Astrocyte of the hippocampus (primary cell): ENCODE measurements at regions not wholly inside any gene's neighbourhood (a gene's known extent, or its start where the extent isn't known, plus 50 kb on each side); places are given as distances from the start of the nearest gene placed in this dataset.
A peak's percentile ranks its signal among the peaks of the same experiment; 100 is the strongest.

Experiments
- DNase-seq: peaks from one replicate; pipeline ENCODE4 v3.0.0; 2011; ENCODE audit warnings: low read depth, low spot score

DNA sequence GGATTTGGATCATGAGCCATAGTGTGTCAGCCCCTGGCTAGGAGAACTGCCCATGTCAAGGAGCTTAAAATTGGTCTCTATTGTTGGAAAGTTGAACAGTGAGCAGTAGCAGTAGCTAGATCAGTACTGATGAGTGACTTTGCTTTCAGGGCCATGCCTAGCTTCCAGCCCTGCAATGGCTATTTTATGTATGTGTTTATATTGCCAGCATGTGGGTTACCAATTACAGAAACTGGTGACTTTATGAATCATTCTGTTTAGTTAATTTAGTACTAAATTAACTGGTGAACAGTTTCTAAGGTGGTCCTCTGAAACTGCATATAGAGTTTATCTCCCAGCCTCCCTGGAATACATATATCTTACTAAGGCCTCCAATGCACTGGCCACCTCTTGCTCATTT is 908.1 kb upstream of the ALCAM start:
- DNase-seq, result no peak

DNA sequence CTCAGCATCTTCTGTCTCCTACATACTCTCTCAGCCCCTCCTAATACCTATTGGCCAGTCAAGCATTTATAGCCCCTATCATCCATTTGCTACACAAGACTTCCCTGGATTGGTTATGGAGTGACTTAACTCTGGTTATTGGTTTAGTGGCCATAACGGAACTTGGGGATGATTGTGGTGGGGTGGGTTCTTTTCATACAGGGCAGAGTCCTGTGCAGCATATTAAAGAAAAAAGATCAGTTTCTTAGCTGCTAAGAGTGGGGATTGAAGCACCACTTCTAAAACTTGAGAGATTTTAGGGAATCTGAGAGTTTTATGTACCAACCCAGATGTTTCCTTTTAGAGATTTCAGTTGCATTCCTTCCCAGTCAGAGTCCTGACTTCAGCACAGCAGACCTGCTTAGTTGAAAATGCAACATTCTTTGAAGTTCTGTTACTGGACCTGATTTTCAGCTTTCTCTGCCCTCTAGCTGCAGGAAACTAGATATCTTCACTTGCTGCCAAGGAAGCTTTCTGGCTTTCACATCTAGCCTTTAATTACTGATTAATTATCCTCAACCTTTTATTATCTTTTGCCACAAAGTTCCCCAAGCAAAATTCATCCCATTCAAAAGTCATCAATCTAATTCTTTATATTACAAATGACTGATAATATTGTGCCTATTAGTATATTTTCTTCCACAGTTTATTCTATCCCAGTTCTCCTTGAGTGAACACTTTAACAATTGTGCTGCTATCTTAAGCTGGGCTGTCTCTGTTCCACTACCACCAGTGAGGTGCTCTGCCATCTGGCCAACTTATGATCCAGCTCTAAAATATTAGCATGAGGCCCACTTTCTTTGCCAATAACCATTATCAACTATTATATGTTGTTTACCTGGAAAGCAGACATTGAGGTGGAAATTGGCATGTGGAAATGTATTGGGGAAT is 906.0 kb upstream of the ALCAM start:
- peak; percentile 56 for DNase-seq

DNA sequence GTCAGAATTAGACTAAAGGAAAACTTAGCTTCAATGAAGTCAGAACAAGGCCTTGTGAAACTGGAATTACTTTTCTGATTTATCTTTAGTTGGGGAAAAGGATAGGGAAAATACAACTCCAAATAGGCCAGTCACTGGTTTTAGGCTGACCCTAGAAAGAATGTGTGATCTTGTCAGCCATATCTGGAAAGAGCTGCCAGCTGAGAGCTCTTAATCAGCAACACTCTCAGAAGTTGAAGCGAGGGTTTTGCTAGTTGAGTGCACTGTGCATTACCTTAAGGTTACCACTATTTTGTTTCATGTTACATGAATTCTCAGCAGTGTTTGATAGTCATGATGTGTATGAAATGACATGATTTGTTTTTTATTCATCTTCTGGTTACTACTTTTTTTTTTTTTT is 905.3 kb upstream of the ALCAM start:
- no peak for DNase-seq

DNA sequence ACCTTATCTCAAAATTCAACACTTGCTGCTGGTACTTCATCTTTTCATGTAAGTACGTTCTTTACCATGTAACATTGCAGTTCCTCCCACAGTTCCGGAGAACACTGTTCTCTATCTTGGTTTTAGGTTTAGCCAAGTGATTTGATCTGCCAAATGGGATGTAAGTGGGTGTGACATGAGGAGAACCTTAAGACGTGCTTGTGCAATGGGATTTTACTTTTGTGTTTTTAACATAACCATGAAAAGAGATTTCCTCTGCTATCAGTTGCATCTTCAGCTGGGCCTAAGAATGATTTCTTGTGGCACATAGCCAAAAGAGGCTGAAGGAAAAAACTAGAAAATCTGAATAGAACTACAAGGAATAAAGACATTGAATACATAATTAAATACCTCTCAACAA is 894.5 kb upstream of the ALCAM start:
- no peak for DNase-seq

DNA sequence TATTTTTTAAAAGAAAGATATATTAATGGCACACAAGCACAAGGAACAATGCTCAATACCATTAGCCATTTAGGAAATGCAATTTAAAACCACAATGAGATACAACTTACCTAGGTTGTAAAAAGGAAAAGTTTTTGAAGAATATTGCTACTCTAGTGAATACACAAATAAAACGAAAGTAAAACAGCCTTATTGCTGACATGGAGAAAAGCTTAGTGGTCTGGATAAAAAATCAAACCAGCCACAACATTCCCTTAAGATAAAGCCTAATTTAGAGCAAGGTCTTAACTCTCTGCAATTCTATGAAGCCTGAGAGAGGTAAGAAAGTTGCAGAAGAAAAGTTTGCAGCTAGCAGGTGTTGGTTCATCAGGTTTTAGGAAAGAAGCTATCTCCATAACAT is 892.7 kb upstream of the ALCAM start:
- no peak for DNase-seq

DNA sequence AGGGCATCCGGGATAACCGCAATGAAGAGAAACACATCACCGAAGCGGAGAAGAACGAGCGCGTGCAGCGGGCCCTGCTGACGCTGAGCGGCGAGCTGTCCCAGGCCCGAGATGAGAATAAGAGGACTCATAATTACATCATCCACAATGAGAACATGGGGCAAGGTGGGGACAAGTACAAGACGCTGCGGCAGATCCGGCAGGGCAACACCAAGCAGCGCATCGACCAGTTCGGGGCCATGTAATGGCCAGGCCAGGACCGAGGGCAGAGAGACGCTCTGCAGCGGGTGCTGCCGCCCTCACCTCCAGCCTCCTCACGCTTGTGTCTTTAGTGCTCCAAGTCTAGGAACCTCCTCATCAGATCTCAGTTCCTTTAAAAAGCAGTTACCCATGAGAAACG is 863.7 kb upstream of the ALCAM start:
- DNase-seq, result no peak

DNA sequence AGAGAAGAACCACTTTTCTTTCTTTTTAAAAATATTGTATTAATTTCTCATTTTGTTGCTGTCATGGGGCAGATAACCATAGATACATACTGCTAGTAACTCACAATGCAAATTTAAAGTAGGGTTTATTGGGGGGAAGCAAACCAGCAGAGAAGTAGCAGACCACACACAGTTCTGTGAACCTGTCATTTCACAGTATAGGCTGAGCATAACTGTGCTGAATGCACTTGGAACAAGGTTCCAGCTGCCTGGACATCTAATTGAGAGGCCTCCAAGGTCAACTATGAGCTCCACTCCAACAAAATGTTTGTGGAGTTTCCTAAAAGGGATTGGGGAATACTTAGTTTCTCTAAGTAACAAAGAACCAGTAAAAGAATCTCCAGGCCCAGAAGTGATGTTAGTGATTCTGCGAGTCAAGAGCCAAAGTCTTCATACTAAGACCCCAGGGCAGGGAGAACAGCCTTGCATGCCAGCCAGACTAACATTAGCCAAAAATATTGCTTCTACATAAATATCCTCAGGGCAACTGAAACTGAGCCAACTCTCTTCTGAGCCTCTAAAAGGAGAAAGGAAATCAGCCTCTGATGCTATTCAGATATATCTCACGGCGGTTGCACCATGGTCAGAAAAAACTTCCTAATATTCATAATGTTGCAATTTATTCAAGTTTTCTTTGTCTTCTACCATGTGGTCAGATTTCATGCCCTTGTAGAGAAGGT is 856.4 kb upstream of the ALCAM start:
- DNase-seq, result no peak

DNA sequence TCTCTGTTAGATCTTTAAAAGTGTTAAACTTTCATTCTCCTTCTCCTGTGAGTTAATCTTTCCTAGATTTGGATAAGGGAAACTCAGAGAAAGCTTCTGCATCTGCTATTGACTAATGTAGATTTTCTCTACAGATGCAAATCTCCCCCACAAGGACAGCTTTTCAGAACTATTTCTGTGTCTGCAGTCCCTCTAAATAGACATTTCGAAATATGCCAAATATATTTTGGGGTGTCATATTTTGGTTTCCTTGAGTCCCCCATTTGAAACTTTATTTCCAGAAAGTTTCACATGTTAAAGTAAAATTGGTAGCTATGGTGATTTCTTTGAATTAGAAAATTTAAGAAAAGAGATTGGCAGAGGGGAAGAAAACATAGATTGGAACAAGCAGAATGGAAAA is 852.3 kb upstream of the ALCAM start:
- DNase-seq, result no peak

DNA sequence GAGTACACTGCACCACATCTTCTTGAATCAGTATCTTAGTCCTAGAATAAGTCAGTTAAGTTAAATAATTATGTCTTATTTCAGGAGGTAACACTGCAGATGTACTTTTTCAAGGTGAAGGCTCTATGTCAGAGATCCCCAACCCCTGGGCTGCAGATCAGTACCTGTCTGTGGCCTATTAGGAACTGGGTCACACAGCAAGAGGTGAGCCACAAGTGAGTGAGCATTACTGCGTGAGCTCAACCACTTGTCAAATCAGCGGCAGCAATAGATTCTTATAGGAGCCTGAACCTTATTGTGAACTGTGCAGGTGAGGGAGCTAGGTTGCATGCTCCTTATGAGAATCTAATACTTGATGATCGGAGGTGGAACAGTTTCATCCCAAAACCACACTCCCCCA is 851.9 kb upstream of the ALCAM start:
- DNase-seq, result no peak

DNA sequence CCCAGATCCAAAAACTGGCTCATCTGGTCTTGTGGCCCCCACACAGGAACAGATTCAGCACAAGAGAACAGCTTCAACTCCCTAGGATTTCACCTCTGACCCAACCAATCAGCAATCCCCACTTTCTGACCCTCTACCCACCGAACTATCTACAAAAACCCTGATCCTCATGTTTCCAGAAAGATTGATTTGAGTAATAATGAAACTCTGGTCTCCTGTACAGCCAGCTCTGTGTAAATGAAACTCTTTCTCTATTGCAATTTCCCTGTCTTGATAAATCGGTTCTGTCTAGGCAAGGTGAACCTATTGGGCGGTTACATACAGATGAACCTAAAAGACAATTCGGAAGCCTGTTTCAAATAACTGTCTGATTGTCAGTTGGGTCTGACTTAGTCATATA is 847.6 kb upstream of the ALCAM start:
- no peak for DNase-seq

DNA sequence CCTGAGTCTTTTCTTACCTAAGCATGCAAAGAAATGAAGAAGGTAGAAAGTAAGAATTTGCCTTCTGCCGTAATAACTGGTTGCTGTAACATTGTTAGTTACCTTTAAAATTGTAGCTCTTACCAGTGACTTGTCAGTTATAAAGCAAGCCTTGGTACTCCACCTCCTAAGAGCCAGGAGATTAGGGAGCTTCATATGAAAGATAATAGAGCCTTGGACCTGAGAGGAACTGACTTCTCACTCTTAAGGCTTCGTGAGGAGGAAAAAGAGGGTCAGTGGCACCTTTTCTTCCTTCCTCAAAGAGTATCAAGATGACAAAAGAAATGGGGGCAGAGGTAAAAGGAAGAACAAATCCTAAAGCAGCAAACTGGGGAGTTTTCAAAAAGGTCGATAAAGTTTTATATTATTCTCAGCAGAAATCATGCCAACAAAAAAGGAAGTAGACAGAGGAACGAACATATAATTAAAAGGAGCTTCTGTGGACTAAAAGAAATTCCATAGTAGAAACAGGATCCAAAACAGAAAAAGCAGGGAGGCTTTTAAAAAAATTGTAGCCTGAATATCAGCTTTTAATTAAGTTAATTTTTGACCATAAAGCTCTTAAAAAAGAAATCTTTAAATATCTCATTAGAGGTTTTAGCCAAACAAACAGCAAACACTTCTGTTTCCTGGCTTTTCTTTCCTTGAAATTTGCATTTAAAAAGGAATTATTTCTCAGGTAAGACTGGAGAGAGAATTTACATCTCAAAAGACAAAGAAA is 847.1 kb upstream of the ALCAM start:
- DNase-seq, result no peak

DNA sequence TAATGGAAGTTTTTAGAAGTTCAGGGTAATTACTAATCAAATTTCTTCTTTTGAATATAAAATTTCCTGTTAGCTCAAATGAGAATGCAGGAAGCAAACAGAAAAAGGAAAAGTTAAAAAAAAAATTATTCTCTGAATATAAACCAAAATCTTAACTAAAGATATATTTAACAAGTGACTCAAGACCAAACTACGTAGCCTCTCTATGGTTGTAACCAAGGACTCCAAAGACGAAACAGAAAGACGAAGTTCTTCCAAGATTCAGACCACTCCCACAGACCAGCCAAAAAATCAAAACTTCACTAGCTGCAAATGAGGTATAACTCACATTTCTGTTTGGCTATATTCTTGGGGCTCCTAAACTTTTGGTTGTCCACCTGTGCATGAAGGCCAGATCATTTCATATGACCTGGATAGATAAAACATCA is 846.5 kb upstream of the ALCAM start:
- peak; percentile 7 for DNase-seq

DNA sequence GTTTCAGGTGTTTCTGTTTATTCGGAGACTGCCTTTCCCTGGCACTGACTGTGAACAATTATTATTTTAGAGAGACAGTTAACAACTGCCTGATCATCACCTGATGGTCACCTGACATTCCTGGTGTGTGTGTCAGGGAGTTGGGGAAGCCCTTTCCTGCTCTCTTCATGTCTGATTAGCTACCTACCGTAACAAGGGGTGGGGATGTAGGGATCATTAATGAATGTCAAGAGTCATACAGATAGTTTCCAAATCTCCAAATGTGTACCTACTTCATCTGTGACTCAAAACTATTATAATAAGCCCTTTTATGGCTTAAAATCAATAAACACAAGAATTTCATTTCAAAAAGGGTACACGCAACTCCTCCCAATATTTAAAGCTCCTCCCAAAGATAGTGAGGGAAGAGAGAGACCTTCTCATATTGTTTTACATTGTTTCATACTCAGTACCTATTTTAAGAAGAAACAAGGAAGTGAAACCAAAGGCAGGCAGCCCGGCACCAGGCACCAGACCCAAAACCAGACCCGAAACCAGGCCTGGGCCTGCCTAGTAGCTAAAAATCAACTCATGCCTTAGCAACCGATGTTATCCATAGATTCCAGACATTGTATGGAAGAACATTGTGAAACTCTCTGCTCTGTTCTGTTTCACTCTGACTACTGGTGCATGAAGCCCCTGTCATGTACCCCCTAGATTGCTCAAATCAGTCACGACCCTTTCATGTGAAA is 844.9 kb upstream of the ALCAM start:
- no peak for DNase-seq

DNA sequence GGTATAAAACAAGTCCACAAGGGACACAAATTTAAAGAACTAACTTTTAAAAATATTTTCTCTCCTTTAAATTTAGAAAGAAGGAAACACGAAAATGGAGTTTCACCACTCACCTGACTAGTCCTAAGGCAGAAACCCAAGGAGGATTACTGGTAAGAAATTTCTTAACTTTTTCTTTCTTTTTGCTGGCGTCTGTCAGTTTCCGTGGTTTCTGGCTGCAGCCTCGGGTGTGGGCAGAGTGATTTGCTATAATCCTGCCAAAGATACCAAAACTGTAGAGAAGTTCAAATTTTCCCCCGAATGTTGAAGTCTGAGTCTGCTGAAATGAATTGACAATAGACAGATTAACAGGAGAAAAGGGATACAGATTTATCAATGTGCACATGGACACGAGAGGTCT is 843.6 kb upstream of the ALCAM start:
- peak; percentile 21 for DNase-seq

DNA sequence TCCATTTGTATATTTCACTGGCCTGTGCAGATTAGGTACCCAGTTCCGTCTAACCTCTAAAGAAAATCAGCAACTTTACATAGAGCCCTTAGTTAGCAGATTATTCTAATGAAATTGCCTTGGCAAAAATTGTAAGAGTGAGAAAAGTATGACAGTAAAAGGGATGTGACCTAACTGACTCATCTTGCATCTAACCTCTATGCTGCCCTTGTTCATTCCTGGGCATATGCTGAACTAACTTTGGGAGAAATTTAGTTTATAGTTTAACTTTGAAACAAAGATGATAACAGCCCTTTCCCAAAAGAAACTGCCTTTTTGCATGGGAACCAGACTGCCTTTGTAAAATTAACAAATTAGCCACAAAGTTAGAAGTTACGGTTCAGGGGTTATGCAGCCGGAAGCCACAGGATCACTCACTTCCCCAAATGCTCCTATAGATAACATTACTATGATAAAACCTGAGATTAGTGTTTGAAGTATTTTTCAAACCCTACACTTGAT is 839.8 kb upstream of the ALCAM start:
- DNase-seq, result no peak

DNA sequence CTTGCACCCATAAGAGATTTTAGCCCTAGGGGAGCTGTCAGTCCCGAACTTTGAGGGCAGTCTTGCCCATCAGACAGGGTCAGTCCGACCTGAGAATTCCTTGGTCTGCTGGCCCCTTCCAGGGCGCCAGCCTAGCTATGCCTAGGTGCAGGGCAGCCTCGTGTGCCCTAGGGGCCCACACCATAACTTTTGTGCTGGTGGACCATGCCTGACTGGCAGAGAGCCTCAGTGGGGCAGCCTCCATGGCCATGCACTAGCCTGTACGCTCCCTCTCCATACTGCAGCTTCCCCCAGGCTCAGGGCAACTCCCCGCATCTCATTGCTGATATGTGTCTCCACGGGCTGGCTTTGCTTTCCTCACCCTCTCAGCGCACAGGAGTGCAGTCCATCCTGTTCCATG is 835.8 kb upstream of the ALCAM start:
- no peak for DNase-seq

DNA sequence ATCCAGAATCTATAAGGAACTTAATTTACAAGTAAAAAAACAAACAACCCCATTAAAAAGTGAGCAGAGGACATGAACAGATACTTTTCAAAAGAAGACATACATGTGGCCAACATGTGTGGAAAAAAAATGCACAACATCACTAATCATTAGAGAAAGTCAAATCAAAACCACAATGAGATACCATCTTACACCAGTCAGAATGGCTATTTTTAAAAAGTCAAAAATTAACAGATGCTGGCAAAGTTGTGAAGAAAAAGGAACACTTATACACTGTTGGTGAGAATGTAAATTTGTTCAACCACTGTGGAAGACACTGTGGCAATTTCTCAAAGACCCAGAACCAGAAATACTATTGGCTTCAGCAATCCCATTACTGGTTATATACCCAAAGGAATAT is 830.0 kb upstream of the ALCAM start:
- DNase-seq, result no peak

DNA sequence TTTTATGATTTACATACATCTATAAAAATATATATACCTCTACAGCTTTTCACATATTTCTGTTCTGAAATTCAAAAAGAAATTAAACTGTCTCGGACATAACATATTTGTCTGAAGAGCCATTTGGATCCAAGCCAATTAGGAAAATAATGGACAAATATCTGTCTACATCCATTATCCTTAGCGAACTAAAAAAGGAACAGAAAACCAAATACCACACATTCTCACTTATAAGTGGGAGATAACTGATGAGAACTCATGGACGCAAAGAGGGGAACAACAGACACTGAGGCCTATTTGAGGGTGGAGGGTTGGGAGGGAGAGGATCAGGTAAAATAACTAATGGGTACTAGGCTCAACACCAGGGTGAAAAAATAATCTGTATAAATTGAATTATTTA is 829.4 kb upstream of the ALCAM start:
- DNase-seq, result no peak

DNA sequence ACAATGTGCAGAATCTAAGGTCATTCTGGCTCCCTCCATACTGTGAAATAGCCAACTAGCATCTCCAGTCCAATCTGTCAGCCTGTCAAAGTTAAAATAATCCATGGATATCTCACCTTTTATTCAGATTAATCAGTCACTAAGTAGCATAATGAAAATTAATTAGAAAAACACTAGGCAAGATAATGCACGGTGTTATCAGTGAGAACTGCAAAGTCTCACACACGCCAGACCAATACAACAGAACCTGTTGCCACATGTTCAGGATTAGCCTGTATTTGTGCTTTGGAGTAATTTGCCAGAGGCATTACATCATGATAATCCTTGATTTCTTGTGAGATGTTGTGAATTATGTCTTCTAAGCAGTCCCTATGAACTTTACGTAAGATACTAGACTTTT is 820.4 kb upstream of the ALCAM start:
- DNase-seq, result no peak

DNA sequence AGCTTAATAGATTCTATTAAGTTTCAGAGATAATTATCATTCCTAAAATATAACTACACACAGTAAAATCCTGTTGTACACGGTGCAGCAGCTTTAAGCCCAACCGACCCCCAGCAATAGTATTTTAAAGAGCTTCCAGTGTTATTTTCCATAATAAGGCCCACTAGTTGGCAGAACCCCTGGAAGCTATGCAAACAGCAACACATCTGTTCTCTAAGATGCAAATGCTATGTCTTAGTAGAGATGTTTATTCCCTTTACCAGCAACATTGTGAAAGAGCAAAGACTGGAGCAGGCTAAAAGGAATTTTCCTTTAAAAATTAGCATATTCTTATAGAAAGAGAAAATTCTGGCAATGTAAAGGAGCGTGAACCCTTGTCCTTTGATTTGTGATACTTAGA is 819.7 kb upstream of the ALCAM start:
- DNase-seq, result no peak

DNA sequence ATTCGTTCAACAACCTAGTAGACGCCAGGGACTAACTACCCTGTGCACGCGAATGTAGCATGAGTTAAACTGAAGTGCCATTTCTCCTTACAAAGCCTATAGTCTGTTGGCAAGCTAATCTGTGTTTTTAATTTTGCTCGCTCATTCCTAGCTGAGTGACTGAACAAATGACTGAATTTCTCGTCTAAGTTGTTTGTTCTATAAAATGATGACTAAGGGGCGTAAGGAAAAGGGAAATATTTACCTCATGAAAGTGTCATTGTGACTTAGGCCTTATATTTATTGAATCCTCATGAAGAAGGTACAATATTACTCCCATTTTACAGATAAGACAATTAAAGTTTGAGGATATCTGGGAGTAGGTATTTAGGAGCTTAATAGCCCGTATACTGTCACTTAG is 818.3 kb upstream of the ALCAM start:
- no peak for DNase-seq
